ENCODE measurements at regions not wholly inside any gene's neighbourhood (a gene's known extent, or its start where the extent isn't known, plus 50 kb on each side); places are given as distances from the start of the nearest gene placed in this dataset.
A peak's percentile ranks its signal among the peaks of the same experiment; 100 is the strongest.

DNA sequence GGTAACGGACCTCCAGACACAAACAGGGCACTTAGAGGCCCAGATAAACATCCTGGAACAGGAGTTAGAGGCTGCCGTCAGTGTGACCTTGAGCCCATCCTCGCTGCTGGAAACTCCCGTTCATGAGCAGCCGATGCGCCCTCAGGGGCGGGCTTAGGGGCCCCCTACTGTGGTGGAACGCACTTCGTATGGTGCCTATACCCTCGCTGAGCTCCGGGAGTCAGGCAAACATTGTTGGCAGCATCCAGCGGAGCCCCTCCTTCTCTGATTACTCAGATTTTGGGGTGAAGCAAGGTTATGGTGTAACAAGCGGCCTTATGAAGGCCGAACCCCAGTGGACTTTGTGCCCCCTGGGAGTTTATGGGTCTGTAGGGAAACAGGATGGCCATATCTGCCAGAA, 205.3 kb upstream of the SYT4 start:
- no peak for DNase-seq

DNA sequence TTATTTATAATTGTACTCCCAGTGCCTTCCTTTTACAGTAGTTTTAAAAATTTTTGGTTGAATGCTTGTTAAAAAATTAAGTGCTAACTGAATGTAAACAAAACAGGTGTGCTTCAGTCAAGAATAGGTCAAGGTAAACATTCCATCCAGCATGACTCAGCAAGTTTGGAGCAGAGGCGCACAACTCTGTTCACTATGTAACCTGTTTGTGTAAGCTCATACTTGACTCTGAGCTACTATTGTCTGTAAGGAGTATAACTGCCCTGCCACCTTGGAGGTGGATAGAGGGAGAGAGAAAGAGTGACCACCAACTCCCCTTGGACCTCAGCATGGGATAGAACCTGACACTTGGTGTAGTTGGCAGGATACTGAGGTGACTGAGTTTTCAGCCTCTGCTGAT, 207.4 kb upstream of the SYT4 start:
- DNase-seq, result no peak

DNA sequence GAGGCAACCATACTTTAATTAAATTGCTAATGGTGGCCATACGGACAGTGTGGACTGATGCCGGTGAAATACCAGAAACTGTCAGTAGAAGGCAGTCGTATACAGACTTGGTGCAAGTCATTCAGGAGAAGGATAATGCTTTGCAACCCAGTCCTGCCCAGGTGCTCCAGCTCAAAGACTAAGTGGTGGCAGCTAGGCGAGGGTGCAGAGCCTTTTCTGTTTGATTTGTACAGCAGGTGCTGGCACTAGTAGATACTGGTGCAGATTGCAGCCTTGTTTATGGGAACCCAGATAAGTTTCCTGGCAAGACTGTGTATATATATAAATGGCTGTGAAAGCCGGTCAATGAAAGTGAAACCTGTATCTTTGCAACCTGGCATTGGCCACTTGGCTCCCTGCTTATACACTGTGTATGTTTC, 208.3 kb upstream of the SYT4 start:
- no peak for DNase-seq

DNA sequence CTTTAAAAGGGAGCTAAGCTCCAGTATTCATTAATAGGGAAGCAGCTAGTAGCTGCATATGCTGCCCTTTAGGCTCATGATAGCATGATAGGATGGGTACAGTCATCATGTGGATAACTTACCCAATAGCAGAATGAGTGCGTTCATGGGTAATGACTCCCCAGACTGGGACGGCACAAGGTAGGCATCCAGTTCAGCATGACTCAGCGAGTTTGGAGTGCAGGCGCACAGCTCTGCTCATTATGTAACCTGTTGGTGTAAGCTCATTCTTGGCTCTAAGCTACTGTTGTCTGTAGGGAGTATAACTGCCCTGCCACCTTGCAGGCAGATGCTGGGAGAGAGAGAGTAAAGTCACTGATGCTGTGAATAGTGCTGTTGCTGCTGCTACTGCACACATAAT, 209.2 kb upstream of the SYT4 start:
- no peak for DNase-seq

DNA sequence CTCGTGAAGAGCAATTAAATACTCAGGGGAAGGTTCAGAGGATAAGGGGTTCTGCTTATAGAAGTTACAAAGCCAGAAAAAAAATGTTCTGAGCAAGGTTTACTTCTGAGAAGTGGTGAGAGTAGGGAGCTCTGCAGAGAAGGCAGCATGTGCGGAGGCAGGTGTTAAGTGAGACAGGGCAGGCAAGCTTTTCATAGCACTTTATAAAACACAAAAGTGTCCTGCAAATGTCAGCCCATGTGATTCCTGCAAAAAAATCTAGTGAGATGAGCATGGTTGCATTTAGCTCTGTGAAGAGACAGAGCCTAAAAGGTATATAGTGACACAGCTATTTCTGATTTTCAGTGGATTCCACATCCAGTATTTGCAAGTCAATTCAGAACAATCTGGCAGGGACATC, 223.8 kb upstream of the SYT4 start:
- DNase-seq, result no peak

DNA sequence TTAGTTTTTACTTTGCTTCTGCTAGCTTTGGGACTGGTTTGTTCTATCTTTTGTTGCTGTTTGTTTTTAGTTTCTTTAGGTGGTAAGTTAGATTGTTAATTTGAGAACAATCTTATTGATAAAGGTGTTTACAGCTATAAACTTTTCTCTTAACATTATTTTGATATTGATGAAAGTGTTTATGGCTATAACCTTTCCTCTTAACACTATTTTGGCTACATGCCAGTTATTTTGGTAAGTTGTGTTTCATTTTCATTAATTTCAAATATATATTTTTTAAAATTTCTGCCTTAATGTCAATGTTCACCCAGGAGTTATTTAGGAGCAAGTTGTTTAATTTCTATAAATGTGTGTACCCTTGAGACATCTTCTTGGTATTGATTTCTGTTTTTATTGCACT, 229.6 kb upstream of the SYT4 start:
- no peak for DNase-seq

DNA sequence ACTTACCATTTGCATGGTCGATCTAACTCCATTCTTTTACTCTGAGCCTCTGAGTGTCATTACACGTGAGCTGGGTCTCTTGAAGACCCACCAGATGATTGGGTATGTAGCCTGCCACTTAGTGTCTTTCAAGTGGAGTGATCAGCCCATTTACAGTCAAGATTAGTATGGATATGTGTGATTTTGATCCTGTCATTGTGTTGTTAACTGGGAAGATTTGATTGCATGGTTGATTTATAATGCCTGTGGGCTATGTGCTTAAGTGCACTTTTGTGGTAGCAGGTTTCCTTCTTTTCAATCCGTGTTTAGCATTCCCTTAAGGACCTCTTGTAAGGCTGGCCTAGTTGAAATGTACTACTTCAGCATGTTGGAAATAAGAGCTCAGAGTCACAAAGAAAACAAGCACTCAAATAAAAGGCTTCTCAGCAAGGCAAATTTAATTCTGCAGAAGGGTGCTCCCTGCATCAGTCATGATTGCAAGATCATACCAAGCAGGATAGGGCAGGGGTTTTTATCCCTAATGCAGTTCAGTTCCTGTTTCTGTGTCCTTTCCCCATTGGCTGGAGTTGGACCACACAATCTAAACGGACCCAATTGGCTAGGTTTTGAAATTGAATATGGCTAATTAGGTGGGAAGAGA, 230.7 kb upstream of the SYT4 start:
- DNase-seq, result no peak

DNA sequence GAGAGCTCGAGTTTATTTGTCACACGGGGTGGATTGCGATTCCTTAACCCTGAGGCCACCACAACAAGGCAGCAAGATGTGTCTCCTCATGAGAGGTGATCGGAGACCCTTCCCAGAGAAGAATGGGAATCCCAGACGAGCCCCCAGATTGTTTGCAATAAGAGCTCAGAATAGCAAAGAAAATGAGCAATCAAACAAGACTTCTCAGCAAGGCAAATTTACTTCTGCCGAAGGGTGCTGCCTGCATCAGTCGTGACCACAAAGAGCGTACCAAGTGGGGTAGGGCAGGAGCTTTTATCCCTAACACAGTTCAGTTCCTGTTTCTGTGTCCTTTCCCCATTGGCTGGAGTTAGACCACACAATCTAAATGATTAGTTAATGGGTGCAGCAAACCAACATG, 237.5 kb upstream of the SYT4 start:
- DNase-seq, result no peak

DNA sequence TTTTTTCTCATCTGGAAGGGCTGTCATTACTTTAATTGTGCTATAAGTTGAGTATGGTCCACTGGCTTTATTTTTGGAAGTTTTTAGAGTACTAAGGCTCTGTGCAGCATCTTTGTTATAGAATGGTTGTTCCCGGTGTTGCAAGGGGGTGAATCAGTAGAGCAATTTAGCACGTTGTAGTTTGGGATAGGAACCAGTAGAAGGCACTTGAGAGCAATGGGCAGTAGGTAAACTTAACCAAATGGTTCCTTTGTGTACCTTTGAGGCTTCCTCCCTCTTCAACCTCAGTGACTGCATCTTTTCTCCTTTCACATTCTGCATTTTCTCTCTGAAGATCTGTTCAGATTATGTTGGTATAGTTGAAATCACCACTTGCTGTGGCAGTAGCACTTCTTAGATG, 238.2 kb upstream of the SYT4 start:
- DNase-seq, result no peak

DNA sequence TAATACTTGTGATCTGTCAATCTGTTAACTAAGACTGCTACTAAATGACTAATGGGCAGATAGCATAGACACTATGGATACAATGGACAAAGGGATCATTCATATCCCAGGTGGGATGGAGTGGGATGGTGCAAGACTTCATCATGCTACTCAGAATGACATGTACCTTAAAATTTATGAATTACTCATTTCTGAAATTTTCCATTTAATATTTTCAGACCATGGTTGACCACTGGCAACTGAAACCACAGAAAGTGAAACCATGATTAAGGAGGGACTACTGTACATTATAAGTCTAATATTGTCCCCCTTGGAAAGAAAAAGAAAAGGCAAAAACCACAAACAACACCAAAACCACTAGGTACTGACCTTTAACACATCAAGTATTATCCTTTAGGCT, 247.0 kb upstream of the SYT4 start:
- DNase-seq, result no peak

DNA sequence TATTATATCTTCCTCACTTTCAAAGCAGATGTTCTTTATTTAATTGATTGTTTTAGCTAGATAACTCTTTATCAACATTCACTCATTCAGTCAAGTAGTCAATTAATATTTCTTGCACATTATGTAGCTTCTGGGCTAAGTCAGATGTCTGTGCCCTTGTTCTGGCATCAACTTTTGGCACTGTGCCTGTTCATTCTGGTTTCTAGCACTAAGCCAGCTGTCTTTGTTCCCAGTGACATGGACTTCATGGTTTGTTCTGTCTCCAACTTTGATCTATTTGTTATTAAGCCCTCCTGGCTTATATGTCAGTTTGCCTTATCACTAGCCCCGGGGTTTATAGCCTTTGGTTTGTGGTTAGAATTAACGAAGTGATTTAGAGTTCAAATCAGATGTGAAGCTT, 247.9 kb upstream of the SYT4 start:
- no peak for DNase-seq

DNA sequence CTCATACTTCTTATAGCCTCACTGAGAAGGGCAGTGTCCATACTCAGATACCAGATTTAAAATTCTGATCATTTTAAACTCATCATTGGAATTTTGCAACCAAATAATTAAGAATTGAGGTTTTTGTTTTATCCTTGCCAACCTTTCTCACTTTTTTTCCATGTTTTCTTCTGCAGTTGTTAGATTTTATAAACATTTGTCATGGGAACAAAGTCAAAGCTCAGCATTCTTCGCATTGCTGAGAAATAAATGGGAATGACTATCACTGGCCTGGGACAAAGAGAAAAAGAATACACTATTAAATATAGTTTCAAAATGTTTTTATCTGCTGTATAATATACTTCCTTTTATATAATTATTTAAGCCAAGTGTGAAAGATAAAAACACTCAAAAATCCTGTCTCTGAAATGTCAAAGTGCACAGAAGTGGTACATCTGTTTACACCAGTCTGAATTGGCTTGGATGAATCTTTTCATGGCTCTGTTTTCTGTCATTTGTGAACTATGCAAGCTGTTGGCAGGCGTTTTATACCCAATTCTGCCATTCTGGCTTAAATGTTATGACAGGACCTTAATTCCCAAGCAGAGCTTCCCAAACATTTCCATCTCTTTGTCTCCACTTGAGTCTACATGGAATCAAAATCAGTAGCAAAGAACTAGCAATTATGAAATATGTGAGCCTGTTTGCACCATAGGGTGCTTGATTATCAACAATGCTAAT, 249.3 kb upstream of the SYT4 start:
- no peak for DNase-seq

DNA sequence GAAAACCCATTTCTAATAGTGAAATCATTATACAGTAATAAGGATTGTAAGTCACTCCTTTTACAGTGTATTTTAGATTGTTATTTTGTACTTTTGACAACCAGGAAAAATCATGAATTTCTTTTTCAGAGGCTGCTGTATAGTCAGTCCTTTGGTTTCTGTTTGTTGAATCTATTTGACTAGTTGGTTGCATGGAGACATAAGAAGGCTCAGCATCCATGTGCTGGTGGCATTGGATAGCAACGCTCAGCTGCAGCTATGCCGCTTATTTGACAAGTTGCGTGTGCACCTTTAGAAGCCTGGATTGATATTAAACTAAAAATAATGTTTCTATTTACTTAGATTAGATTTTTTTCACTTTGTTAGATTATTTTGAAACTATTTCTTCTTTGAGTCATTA, 254.1 kb upstream of the SYT4 start:
- no peak for DNase-seq

DNA sequence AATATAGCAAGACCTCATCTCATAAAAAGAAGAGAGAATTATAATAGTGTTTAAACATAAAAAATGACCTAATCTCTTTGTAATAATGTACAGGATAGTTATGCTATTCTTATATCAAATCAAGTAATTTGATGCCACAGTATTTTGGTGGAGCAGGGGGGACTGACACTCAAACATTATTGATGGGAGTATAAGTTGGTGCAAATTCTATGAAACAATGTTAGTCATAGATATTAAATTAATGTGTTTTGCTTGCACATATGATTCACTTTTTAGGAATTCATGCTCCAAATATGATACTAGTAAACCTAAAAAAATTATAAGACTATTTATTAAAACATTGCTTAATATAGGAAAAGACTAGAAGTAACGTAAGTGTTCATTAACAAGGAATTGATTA, 256.1 kb upstream of the SYT4 start:
- no peak for DNase-seq

DNA sequence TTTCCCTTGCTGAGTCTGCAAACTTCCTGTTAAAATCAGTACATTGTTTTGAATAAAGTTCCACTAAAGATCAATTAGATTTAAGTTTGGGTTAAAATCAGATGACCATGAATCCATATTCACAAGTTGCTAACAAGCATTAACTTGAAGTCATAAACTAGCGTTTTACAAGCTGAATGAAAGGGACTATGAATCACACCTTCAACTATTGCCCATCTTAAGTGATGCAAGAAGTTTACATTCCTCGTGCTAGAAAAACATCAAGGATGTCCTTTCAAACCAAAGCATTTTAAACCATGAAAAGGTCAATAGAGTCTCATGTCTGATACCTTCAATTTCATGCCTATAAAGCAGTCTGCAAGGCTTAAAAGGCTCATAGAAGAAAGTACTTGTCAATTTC, 257.2 kb upstream of the SYT4 start:
- no peak for DNase-seq

DNA sequence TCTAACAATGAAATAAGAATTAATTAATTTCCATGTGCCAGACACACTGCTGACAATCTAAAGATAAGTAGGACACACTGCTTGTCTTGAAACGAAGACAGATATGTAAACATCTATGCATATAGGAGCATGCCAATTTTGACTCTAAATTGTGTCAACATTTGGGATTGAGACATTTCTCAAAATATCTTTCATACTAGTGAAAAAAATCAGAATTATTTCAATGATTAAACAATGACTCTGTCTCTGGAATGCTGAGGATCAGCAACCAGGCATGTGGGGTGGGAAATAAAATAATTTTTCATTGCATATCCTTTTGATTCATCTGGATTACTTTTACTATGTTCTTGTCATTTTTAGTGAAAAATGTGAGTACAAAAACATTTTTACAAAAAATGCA, 262.6 kb upstream of the SYT4 start:
- DNase-seq, result no peak

DNA sequence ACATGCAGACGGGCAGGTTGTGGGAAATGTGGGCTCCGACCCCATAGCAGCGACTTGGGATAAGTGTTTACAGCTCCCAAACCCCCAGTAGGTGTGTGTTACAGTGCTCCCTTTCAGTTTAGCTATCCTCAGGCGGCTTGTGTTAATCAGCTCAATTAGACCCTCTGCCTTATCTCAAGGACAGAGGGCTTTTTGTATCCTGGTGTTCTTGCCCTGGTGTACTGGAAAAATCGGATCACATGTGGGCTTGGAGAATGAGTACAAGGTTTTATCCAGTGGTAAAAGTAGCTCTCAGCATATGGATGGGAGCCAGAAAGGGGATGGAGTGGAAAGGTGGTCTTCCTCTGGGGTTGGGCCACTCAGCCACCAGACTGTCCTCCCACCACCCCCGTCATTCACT, 264.7 kb upstream of the SYT4 start:
- no peak for DNase-seq

DNA sequence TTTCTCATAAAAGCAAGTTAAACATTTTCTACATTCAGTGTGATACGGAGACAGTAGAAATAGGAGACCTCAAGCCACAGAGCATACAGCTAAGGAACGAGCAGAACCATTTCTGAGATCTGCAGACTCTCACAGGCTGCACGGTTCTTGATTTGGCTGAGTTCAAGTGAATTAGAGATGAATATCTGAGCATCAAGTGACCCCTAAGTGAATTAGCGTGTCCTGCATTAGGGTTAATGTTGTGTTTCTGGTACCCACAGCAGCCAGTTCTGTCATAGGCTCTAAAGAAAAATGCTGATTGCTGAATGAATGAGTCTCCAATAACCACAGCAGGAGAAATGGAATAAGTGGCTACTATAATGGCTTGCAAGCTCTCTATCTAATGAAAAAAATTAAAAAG, 265.9 kb upstream of the SYT4 start:
- no peak for DNase-seq

DNA sequence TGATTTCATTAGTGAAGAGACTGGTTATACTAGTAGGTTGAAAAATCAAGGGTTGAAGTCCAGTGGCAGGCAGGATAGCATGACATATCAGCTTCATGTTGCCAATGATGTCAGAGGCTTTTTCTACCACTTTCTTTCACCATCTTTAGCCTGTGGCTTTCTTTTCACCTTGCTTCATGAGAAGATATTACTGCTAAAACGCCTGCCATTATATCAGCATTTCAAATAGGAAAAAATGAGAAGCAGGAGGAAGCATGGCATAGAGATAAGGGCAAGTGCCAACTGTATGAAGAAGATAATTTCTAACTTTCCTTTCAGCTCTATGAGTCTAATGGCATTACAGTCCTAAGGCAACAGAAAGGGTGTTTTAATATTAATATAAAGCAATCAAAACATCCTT, 270.2 kb upstream of the SYT4 start:
- no peak for DNase-seq

DNA sequence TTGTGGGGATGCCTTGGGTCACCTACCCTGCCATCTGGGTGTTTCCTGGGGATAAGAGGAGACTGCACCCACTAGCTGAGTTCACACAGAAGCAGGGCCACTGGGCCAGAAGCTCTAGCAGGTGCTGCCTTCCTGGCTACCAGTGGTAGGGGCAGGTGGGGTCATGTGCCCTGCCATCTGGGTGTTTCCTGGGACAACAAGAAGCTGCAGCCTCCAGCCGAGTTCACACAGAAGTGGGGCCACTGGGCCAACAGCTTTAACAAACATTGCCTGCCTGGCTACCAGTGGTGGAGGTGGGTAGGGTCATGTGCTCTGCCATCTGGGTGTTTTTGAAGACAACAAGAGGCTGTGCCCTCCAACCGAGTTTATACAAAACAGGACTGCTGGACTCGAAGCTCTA, 282.2 kb upstream of the SYT4 start:
- DNase-seq, result no peak

DNA sequence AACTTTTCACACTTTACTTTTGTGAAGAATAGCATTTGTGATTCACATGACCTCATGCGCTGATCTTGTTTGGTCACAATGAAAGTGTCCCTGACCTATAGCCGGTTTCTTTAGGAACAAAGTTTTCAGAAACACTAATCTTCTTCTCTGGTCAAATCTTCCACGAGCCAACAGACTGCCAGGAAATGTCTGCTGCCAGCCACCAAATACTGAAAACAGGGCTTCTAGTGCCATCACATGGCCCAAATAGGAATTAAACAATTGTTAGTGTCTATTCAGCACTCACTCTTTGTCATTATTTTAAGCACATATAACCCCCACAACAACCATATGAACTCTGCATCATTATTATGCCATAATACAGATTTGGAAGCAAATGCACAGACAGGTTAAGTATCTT, 286.5 kb upstream of the SYT4 start:
- DNase-seq, result peak in 1 of 2 donors; percentile 12

DNA sequence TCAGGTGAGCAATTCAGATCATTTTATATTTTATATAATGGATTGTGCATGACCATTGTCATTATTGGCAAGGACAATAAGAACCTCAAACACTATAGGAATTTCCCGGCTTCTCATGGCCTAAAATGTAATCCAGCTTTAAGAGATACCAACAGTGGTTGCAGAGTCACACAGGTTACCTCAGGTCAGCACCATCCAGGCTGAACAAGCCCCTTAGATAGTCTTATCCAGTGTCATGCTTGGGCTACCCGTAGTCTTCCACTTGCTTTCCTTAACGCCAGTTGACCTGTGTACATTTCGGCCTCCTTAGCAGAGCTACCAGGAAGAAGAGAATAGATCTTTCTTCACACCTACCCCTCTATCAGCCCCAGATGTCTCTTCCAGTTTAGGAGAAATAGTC, 293.3 kb upstream of the SYT4 start:
- DNase-seq, result no peak

DNA sequence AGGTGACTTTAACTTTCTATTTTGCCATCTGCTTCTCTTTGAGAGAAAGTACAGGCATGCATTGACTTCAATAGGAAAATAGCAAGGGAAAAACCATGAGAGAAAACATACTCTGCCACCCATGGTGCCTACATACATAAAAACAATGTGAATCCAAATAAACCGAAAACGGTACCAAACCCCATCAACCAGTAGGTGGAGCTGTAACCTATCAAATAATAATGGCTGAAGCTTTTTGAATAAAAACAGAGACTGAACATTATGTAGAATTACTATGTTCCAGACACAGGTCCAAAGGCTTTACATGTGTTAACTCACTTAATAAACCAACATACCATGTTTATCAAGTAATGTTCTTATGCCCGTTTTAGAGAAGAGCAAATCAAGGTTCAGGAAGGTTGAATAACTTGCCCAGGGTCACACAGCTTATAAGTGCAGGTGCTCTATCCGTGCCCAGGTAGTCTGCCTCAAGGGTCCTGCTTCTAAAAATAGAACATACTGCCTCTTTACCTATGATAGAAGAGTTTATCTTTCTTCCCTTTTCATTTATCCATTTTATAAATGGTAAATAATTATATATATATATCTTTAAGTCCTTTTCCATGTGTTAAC, 293.9 kb upstream of the SYT4 start:
- peak; percentile 18 to 71 for DNase-seq

DNA sequence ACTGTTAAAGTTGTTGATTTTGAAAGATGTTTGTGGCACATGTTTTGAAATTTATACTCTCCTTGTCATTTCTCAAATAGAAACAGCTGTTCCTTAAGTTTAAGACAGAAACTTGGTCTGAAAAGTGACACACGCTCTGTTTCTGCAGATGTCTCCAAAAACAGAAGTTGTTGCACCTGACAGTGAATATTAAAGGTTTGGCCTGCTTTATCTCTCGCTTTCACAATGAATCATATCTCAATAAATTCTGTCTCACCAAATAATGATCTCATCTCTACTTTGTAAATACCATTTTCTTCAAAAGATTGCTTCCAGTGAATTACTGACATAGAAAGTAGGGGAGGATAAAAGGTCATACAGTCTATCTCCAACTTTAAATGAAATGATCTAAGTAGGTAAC, 294.9 kb upstream of the SYT4 start:
- no peak for DNase-seq

DNA sequence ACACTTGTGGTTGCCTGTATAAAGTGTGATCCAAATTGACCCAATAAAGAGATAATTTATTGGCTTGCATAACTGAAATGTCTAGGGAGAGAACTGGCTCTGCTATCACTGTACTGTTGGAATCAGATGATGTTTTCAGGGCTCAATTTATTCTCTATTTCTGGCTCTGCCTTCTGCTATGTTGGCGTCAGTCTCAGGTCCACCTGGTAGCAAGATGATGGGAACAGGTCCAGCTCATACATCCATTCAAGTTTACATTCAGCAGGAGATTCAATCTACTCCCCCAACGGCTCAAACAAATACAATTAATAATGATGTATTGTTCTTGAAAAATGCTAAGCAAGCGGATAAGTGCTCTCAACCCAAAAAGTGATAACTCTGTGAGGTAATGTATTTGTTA, 297.7 kb upstream of the SYT4 start:
- DNase-seq, result no peak

Measured in inflammatory macrophage treated with lipopolysaccharide for 1 hour (primary cell).